ENCODE measurements at regions not wholly inside any gene's neighbourhood (a gene's known extent, or its start where the extent isn't known, plus 50 kb on each side); places are given as distances from the start of the nearest gene placed in this dataset.

- Histone ChIP-seq H3K9me1 (ENCODE audit: control insufficient read depth, insufficient read depth, low read length) (no peaks in the 10 kb centered on the region), H3K9me3 (replicated peaks; ENCODE audit: control insufficient read depth, insufficient read depth, low read depth, low read length) (no peaks in the 10 kb centered on the region), H3K9ac (ENCODE audit: insufficient read depth in 1 of 2, low read depth in 2 of 2, low read length in 2 of 2) (no peak overlapping the region), H3K4me2 (ENCODE audit: insufficient read depth, low read length) (no peak overlapping the region), H3K27ac (ENCODE audit: extremely low read depth, low read depth, low read length) (no peak overlapping the region), H4K20me1 (replicated peaks; ENCODE audit: control insufficient read depth, insufficient read depth, low read length) (no peaks in the 10 kb centered on the region), H3K36me3 (ENCODE audit: control insufficient read depth, insufficient read depth, low read length) (no peaks in the 10 kb centered on the region), H3K4me3 (no peak overlapping the region), H2AFZ (ENCODE audit: low read depth, low read length) (no peak overlapping the region), H3K27me3 (ENCODE audit: control insufficient read depth in 2 of 2, insufficient read depth in 2 of 2, low read length in 2 of 2) (no peaks in the 10 kb centered on the region; a peak in 1 of 5 replicates), H3K79me2 (ENCODE audit: control insufficient read depth, insufficient read depth, low read length) (no peaks in the 10 kb centered on the region), H3K4me1 (replicated peaks in 1 of 2; ENCODE audit: control insufficient read depth in 2 of 2, insufficient read depth in 2 of 2, low read length in 2 of 2) (no peaks in the 10 kb centered on the region)
- 0% methylated on average over 6 of the region's 6 CpGs for WGBS (ENCODE audit: insufficient coverage, low coverage, missing lambda C conversion rate)
- no peak for ATAC-seq
- ChIA-PET POLR2A (no interaction called here), CTCF (ENCODE audit: low intra/inter-chr PET ratio) (no interaction called here)
- intact Hi-C loops (cut with micrococcal nuclease) = no loop called here
- BruUV-seq (replicated peaks) = no TSS peak
- no peak for DNase-seq (ENCODE audit: extremely low read depth in 1 of 4, low spot score in 3 of 4)
- in situ Hi-C loops (cut with MboI) = no loop called here
- no peak for FAIRE-seq
- TF ChIP-seq, protein P1, sequence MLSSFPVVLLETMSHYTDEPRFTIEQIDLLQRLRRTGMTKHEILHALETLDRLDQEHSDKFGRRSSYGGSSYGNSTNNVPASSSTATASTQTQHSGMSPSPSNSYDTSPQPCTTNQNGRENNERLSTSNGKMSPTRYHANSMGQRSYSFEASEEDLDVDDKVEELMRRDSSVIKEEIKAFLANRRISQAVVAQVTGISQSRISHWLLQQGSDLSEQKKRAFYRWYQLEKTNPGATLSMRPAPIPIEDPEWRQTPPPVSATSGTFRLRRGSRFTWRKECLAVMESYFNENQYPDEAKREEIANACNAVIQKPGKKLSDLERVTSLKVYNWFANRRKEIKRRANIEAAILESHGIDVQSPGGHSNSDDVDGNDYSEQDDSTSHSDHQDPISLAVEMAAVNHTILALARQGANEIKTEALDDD (IDR thresholded peaks at IDR 0.05) = no peak
- TF ChIP-seq LCOR (CRISPR knock-in tag; IDR thresholded peaks at IDR 0.05) (no peak), ZNF592 (IDR thresholded peaks at IDR 0.05) (no peak), AFF1 (IDR thresholded peaks at IDR 0.05; ENCODE audit: low read depth in 1 of 2, partially characterized antibody in 2 of 2) (no peak), BDP1 (IDR thresholded peaks at IDR 0.05; ENCODE audit: insufficient read depth, insufficient read length) (no peak), ZNF75A (CRISPR knock-in tag; IDR thresholded peaks at IDR 0.05) (no peak)
- TF ChIP-seq, protein P2, sequence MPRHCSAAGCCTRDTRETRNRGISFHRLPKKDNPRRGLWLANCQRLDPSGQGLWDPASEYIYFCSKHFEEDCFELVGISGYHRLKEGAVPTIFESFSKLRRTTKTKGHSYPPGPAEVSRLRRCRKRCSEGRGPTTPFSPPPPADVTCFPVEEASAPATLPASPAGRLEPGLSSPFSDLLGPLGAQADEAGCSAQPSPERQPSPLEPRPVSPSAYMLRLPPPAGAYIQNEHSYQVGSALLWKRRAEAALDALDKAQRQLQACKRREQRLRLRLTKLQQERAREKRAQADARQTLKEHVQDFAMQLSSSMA (CRISPR knock-in tag; IDR thresholded peaks at IDR 0.05) = no peak
- TF ChIP-seq, protein P3, sequence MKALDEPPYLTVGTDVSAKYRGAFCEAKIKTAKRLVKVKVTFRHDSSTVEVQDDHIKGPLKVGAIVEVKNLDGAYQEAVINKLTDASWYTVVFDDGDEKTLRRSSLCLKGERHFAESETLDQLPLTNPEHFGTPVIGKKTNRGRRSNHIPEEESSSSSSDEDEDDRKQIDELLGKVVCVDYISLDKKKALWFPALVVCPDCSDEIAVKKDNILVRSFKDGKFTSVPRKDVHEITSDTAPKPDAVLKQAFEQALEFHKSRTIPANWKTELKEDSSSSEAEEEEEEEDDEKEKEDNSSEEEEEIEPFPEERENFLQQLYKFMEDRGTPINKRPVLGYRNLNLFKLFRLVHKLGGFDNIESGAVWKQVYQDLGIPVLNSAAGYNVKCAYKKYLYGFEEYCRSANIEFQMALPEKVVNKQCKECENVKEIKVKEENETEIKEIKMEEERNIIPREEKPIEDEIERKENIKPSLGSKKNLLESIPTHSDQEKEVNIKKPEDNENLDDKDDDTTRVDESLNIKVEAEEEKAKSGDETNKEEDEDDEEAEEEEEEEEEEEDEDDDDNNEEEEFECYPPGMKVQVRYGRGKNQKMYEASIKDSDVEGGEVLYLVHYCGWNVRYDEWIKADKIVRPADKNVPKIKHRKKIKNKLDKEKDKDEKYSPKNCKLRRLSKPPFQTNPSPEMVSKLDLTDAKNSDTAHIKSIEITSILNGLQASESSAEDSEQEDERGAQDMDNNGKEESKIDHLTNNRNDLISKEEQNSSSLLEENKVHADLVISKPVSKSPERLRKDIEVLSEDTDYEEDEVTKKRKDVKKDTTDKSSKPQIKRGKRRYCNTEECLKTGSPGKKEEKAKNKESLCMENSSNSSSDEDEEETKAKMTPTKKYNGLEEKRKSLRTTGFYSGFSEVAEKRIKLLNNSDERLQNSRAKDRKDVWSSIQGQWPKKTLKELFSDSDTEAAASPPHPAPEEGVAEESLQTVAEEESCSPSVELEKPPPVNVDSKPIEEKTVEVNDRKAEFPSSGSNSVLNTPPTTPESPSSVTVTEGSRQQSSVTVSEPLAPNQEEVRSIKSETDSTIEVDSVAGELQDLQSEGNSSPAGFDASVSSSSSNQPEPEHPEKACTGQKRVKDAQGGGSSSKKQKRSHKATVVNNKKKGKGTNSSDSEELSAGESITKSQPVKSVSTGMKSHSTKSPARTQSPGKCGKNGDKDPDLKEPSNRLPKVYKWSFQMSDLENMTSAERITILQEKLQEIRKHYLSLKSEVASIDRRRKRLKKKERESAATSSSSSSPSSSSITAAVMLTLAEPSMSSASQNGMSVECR (CRISPR knock-in tag; IDR thresholded peaks at IDR 0.05) = no peak
These were observed 300.3 kb downstream of the FOXO1 start for GRCh38 chr13:40366119-40366518.
